GM23338 (cell line): ENCODE measurements at regions not wholly inside any gene's neighbourhood (a gene's known extent, or its start where the extent isn't known, plus 50 kb on each side); places are given as distances from the start of the nearest gene placed in this dataset.

Source experiments
- CTCF ChIP-seq, 2 experiments: fragments of 200-600 bp in 1 of 2; sonication (generic) in 1 of 2; conservative IDR thresholded peaks; 2 replicates each; pipeline versions ENCODE4 v1.5.1 to v1.6.1; 2016 to 2017; ENCODE audit warnings: antibody characterized with exemption in 2 of 2, low read depth in 2 of 2, mild to moderate bottlenecking in 2 of 2, moderate library complexity in 1 of 2
- EZH2 ChIP-seq: fragments of 200-600 bp; sonication (generic); IDR thresholded peaks from one replicate; pipeline ENCODE4 v1.8.0; 2017; ENCODE audit warnings: antibody characterized with exemption, mild to moderate bottlenecking, low read depth; ENCODE audit not compliant: unreplicated experiment
- EZH2phosphoT487 ChIP-seq: fragments of 200-600 bp; sonication (generic); IDR thresholded peaks from one replicate; pipeline ENCODE4 v1.8.1; 2018; ENCODE audit warnings: antibody characterized with exemption; ENCODE audit not compliant: unreplicated experiment
- JUNB ChIP-seq: IDR thresholded peaks from one replicate; pipeline ENCODE4 v1.6.1; 2016; ENCODE audit warnings: antibody characterized with exemption; ENCODE audit not compliant: unreplicated experiment
- POLR2AphosphoS5 ChIP-seq: IDR thresholded peaks from 2 replicates; pipeline ENCODE4 v1.6.1; 2016; ENCODE audit warnings: antibody characterized with exemption, low read depth
- ZNF114 ChIP-seq: fragments of 250-450 bp; sonication (Bioruptor Pico); IDR thresholded peaks from 2 replicates; pipeline ENCODE4 v1.5.0; 2020; ENCODE audit warnings: mild to moderate bottlenecking, moderate library complexity

GRCh38 chr10:7486528-7486927 is 75.7 kb upstream of the SFMBT2 start:
- no peak for TF ChIP-seq EZH2
- no peak for TF ChIP-seq CTCF (conservative IDR thresholded peaks at IDR 0.05; ENCODE audit: low read depth in 2 of 2)
- no peak for TF ChIP-seq EZH2phosphoT487
- no peak for TF ChIP-seq ZNF114 (CRISPR knock-in tag)
- no peak for TF ChIP-seq POLR2AphosphoS5
- TF ChIP-seq JUNB, result no peak
